HG02885 (cell line): ENCODE measurements at regions not wholly inside any gene's neighbourhood (a gene's known extent, or its start where the extent isn't known, plus 50 kb on each side); places are given as distances from the start of the nearest gene placed in this dataset.
"Not testable (repeated sequence)": the region's sequence is repeated elsewhere in the genome, so short reads cannot be mapped to it uniquely, and the experiment has no call there.

Source experiments
- ATAC-seq: cut with Tn5 transposase; IDR thresholded peaks from one replicate; pipeline ENCODE4 v1.9.1; 2021; ENCODE audit warnings: mild to moderate bottlenecking; ENCODE audit not compliant: unreplicated experiment, poor library complexity

- ATAC-seq: peak; percentile 76
Observed at GRCh38 chr1:99062192-99062591, 57.5 kb upstream of the PLPPR5 start.

- ATAC-seq: no peak
Observed at GRCh38 chr1:99069146-99069545, 64.5 kb upstream of the PLPPR5 start.

GRCh38 chr1:99078529-99078928 is 73.9 kb upstream of the PLPPR5 start:
- ATAC-seq: not testable (repeated sequence)

- no peak for ATAC-seq
Observed at GRCh38 chr1:99082366-99082765, 77.7 kb upstream of the PLPPR5 start.

- no peak for ATAC-seq
Observed at GRCh38 chr1:99083338-99083737, 78.7 kb upstream of the PLPPR5 start.

GRCh38 chr1:99084562-99084961 is 79.9 kb upstream of the PLPPR5 start:
- ATAC-seq: peak; percentile 65

- ATAC-seq: no peak
Observed at GRCh38 chr1:99086057-99086456, 81.4 kb upstream of the PLPPR5 start.

- ATAC-seq: no peak
Observed at GRCh38 chr1:99098589-99098988, 93.9 kb upstream of the PLPPR5 start.

- no peak for ATAC-seq
Observed at GRCh38 chr1:99106274-99106673, 101.6 kb upstream of the PLPPR5 start.

- ATAC-seq: no peak
Observed at GRCh38 chr1:99107680-99108079, 103.0 kb upstream of the PLPPR5 start.

- ATAC-seq: no peak
Observed at GRCh38 chr1:99110140-99111041, 105.7 kb upstream of the PLPPR5 start.

- no peak for ATAC-seq
Observed at GRCh38 chr1:99115231-99115630, 110.6 kb upstream of the PLPPR5 start.

- ATAC-seq: no peak
Observed at GRCh38 chr1:99119188-99119587, 114.5 kb upstream of the PLPPR5 start.

GRCh38 chr1:99122039-99122438 is 117.4 kb upstream of the PLPPR5 start:
- ATAC-seq: no peak

GRCh38 chr1:99123936-99124335 is 119.3 kb upstream of the PLPPR5 start:
- ATAC-seq: no peak

- no peak for ATAC-seq
Observed at GRCh38 chr1:99131546-99131945, 126.9 kb upstream of the PLPPR5 start.

GRCh38 chr1:99133756-99134500 is 129.3 kb upstream of the PLPPR5 start:
- no peak for ATAC-seq

- ATAC-seq: no peak
Observed at GRCh38 chr1:99137554-99138206, 126.6 kb upstream of the PLPPR4 start.

- no peak for ATAC-seq
Observed at GRCh38 chr1:99139876-99140275, 124.4 kb upstream of the PLPPR4 start.

- ATAC-seq: no peak
Observed at GRCh38 chr1:99146129-99146848, 118.0 kb upstream of the PLPPR4 start.
